ENCODE measurements at regions not wholly inside any gene's neighbourhood (a gene's known extent, or its start where the extent isn't known, plus 50 kb on each side); places are given as distances from the start of the nearest gene placed in this dataset.
"Not testable (repeated sequence)": the region's sequence is repeated elsewhere in the genome, so short reads cannot be mapped to it uniquely, and the experiment has no call there.

GRCh38 chr3:197360095-197360494, 61.7 kb upstream of the DLG1 start:
- TF ChIP-seq CTCF (conservative IDR thresholded peaks at IDR 0.05 in 1 of 2, IDR thresholded peaks at IDR 0.05 in 1 of 2; ENCODE audit: extremely low read depth in 1 of 2, insufficient read depth in 1 of 2, low read depth in 1 of 2, low read length in 2 of 2); EZH2 (IDR thresholded peaks at IDR 0.05; ENCODE audit: borderline replicate concordance, low read length): not testable (repeated sequence)
